ENCODE measurements at regions not wholly inside any gene's neighbourhood (a gene's known extent, or its start where the extent isn't known, plus 50 kb on each side); places are given as distances from the start of the nearest gene placed in this dataset.
"Not testable (repeated sequence)": the region's sequence is repeated elsewhere in the genome, so short reads cannot be mapped to it uniquely, and the experiment has no call there.

- no peak for DNase-seq
These were observed 50.4 kb upstream of the ARHGEF7 start for GRCh38 chr13:111064661-111065060.

GRCh38 chr13:111062966-111063365 lies 52.1 kb upstream of the ARHGEF7 start:
- DNase-seq = no peak

GRCh38 chr13:111062305-111062704 lies 52.8 kb upstream of the ARHGEF7 start:
- no peak for DNase-seq

- no peak for DNase-seq
These were observed 53.6 kb upstream of the ARHGEF7 start for GRCh38 chr13:111061358-111062045.

- DNase-seq = no peak
These were observed 54.7 kb upstream of the ARHGEF7 start for GRCh38 chr13:111060237-111060919.

- no peak for DNase-seq
These were observed 56.2 kb upstream of the ARHGEF7 start for GRCh38 chr13:111058796-111059506.

- DNase-seq = not testable (repeated sequence)
These were observed 56.8 kb upstream of the ARHGEF7 start for GRCh38 chr13:111058339-111058738.

- DNase-seq = not testable (repeated sequence)
These were observed 63.3 kb upstream of the ARHGEF7 start for GRCh38 chr13:111051726-111052232.

- no peak for DNase-seq
These were observed 63.9 kb upstream of the ARHGEF7 start for GRCh38 chr13:111051041-111051725.

GRCh38 chr13:111050539-111050879 lies 64.6 kb upstream of the ARHGEF7 start:
- DNase-seq = no peak

- peak; percentile 31 for DNase-seq
These were observed 65.1 kb upstream of the ARHGEF7 start for GRCh38 chr13:111049791-111050538.

- no peak for DNase-seq
These were observed 66.7 kb upstream of the ARHGEF7 start for GRCh38 chr13:111048387-111048786.

GRCh38 chr13:111047326-111047725 lies 67.8 kb upstream of the ARHGEF7 start:
- no peak for DNase-seq

- no peak for DNase-seq
These were observed 68.4 kb upstream of the ARHGEF7 start for GRCh38 chr13:111046590-111047141.

- DNase-seq = no peak
These were observed 69.9 kb upstream of the ARHGEF7 start for GRCh38 chr13:111045170-111045569.

GRCh38 chr13:111044087-111044830 lies 70.9 kb upstream of the ARHGEF7 start:
- no peak for DNase-seq

GRCh38 chr13:111043575-111043982 lies 71.5 kb upstream of the ARHGEF7 start:
- no peak for DNase-seq

GRCh38 chr13:111042661-111043226 lies 72.4 kb upstream of the ARHGEF7 start:
- DNase-seq = no peak

- no peak for DNase-seq
These were observed 74.3 kb upstream of the ARHGEF7 start for GRCh38 chr13:111040830-111041229.

GRCh38 chr13:111039735-111040134 lies 75.4 kb upstream of the ARHGEF7 start:
- no peak for DNase-seq

GRCh38 chr13:111038887-111039286 lies 76.2 kb upstream of the ARHGEF7 start:
- DNase-seq = no peak

All from stimulated activated CD4-positive, alpha-beta T cell treated with anti-CD3 and anti-CD28 coated beads, Interleukin-15, amount 100 ng/mL, for 24 hours (primary cell).